SK-N-SH (cell line): ENCODE measurements at regions not wholly inside any gene's neighbourhood (a gene's known extent, or its start where the extent isn't known, plus 50 kb on each side); places are given as distances from the start of the nearest gene placed in this dataset.
A peak's percentile ranks its signal among the peaks of the same experiment; 100 is the strongest.

ENCODE experiments used
- CTCF ChIA-PET: fragments of 300-600, 350-600 bp; formaldehyde crosslinking; extraction: SDS; loops from one replicate; lab custom pipeline; 2021; lab: Yijun Ruan, JAX
- POLR2A ChIA-PET: fragments of 350-600 bp; sonication (Branson Sonifier 250); formaldehyde crosslinking; extraction: SDS; loops from one replicate; lab custom pipeline; 2020; ENCODE audit warnings: antibody characterized with exemption, inconsistent platforms; lab: Yijun Ruan, JAX
- DNase-seq: peaks from one replicate; pipeline ENCODE4 v3.0.0; 2012
- H2AFZ ChIP-seq: fragments of 200-600 bp; sonication (generic); 2 replicates; pipeline ENCODE4 v1.8.1; 2016; ENCODE audit warnings: antibody characterized with exemption, mild to moderate bottlenecking, low read depth
- H3F3A ChIP-seq: fragments of 200-600 bp; sonication (generic); replicated peaks from 2 replicates; pipeline ENCODE3; 2016; ENCODE audit warnings: antibody characterized with exemption, mild to moderate bottlenecking; ENCODE audit not compliant: insufficient read depth
- H3K27ac ChIP-seq, 2 experiments: fragments of 200-500 bp in 1 of 2; fragments of 200-600 bp in 1 of 2; sonication (Bioruptor generic) in 1 of 2; sonication (generic), shearing (Covaris generic) in 1 of 2; 2 replicates each; pipeline versions ENCODE4 v1.5.1 to v1.6.1; 2014 to 2016; ENCODE audit warnings: low read depth in 2 of 2, inconsistent platforms in 1 of 2, low read length in 1 of 2, mild to moderate bottlenecking in 1 of 2, mixed read lengths in 1 of 2
- H3K27me3 ChIP-seq: fragments of 200-600 bp; sonication (generic), shearing (Covaris generic); 2 replicates; pipeline ENCODE4 v1.6.1; 2016; ENCODE audit warnings: mixed run types; ENCODE audit not compliant: insufficient read depth
- H3K36me3 ChIP-seq, 2 experiments: fragments of 200-500 bp in 1 of 2; fragments of 200-600 bp in 1 of 2; sonication (Bioruptor generic) in 1 of 2; sonication (generic) in 1 of 2; replicated peaks in 1 of 2; 2 replicates each; pipeline versions ENCODE3 to v1.5.1; 2014 to 2016; ENCODE audit warnings: low read length in 1 of 2, mild to moderate bottlenecking in 1 of 2; ENCODE audit not compliant: insufficient read depth in 2 of 2, control insufficient read depth in 1 of 2
- H3K4me1 ChIP-seq, 2 experiments: fragments of 200-500 bp in 1 of 2; fragments of 200-600 bp in 1 of 2; sonication (Bioruptor generic) in 1 of 2; sonication (generic), shearing (Covaris generic) in 1 of 2; 2 replicates each; pipeline versions ENCODE4 v1.5.1 to v1.6.1; 2014 to 2016; ENCODE audit warnings: low read depth in 1 of 2, low read length in 1 of 2, mixed run types in 1 of 2; ENCODE audit not compliant: insufficient read depth in 2 of 2, control insufficient read depth in 1 of 2
- H3K4me2 ChIP-seq: fragments of 200-600 bp; sonication (generic), shearing (Covaris generic); 2 replicates; pipeline ENCODE4 v1.6.1; 2017; ENCODE audit warnings: mixed run types
- H3K4me3 ChIP-seq, 2 experiments: fragments of 200-500 bp in 1 of 2; fragments of 200-600 bp in 1 of 2; sonication (Bioruptor generic) in 1 of 2; sonication (generic), shearing (Covaris generic) in 1 of 2; 2 replicates each; pipeline versions ENCODE4 v1.5.1 to v1.8.1; 2014 to 2016; ENCODE audit warnings: low read depth in 2 of 2, inconsistent platforms in 1 of 2, low read length in 1 of 2, mild to moderate bottlenecking in 1 of 2, mixed read lengths in 1 of 2, moderate library complexity in 1 of 2
- H3K79me2 ChIP-seq: fragments of 200-600 bp; sonication (generic); 2 replicates; pipeline ENCODE4 v1.8.1; 2017; ENCODE audit warnings: mild to moderate bottlenecking; ENCODE audit not compliant: insufficient read depth
- H3K9ac ChIP-seq: fragments of 200-600 bp; sonication (generic); 2 replicates; pipeline ENCODE4 v1.6.1; 2017; ENCODE audit warnings: mixed run types
- H3K9me2 ChIP-seq: fragments of 200-600 bp; sonication (generic); 2 replicates; pipeline ENCODE4 v1.6.1; 2017; ENCODE audit warnings: mixed run types
- H3K9me3 ChIP-seq: fragments of 200-600 bp; sonication (generic); 2 replicates; pipeline ENCODE4 v1.6.1; 2017; ENCODE audit warnings: mixed run types, mild to moderate bottlenecking, moderate library complexity
- H4K20me1 ChIP-seq: fragments of 200-600 bp; sonication (generic); 2 replicates; pipeline ENCODE4 v1.6.1; 2017; ENCODE audit warnings: mild to moderate bottlenecking, mixed run types; ENCODE audit not compliant: insufficient read depth
- POLR2AphosphoS5 ChIP-seq: IDR thresholded peaks from 2 replicates; pipeline ENCODE4 v1.6.1; 2012; ENCODE audit warnings: low read depth, low read length
- RAD21 ChIP-seq: IDR thresholded peaks from 2 replicates; pipeline ENCODE4 v1.6.1; 2012; ENCODE audit warnings: mild to moderate bottlenecking, low read length
- RFX5 ChIP-seq: IDR thresholded peaks from 2 replicates; pipeline ENCODE4 v1.6.1; 2012; ENCODE audit warnings: mild to moderate bottlenecking, improper control_type of control experiment, low read length
- SMC3 ChIP-seq: IDR thresholded peaks from 2 replicates; pipeline ENCODE4 v1.6.1; 2012; ENCODE audit warnings: low read depth, low read length, improper control_type of control experiment
- WGBS: methylation state at CpG from one replicate; pipeline ENCODE4 v1.1.6; 2017; ENCODE audit warnings: low lambda C conversion rate; 5-methylcytosine and 5-hydroxymethylcytosine counted together
- TF ChIP-seq, protein P1 (sequence below): IDR thresholded peaks from 2 replicates; pipeline ENCODE4 v1.4.0; 2012; ENCODE audit warnings: low read depth, borderline replicate concordance
- TF ChIP-seq, protein P2 (sequence below): fragments of 200-600 bp; sonication (generic); IDR thresholded peaks from 2 replicates; pipeline ENCODE4 v1.6.1; 2017; ENCODE audit warnings: antibody characterized with exemption, mild to moderate bottlenecking, moderate library complexity

- 32% methylated on average over 31 of the region's 31 CpGs for WGBS
- no peak overlapping the region for H3K4me3 ChIP-seq
- H2AFZ ChIP-seq, result no peak overlapping the region
- H4K20me1 ChIP-seq, result no peaks in the 10 kb centered on the region
- no peak overlapping the region for H3K9ac ChIP-seq
- H3F3A ChIP-seq, result no peaks in the 10 kb centered on the region
- no peaks in the 10 kb centered on the region for H3K9me2 ChIP-seq
- ChIA-PET CTCF (interaction anchor here (1.8 to 2.6 kb wide), 2 partner anchors 216 to 218 kb away, joined by 7 to 12 read pairs; no protein-coding TSS in a partner anchor), POLR2A (no interaction called here)
- no peak overlapping the region for H3K4me2 ChIP-seq
- no peak overlapping the region for H3K27ac ChIP-seq
- no peak for TF ChIP-seq POLR2AphosphoS5
- peaks cover 12% of the 10 kb centered on the region; the same call in 1 of the 2 replicates for H3K27me3 ChIP-seq
- H3K79me2 ChIP-seq, result no peaks in the 10 kb centered on the region
- no peak for DNase-seq
- no peaks in the 10 kb centered on the region for H3K9me3 ChIP-seq
- H3K4me1 ChIP-seq, result no peaks in the 10 kb centered on the region
- H3K36me3 ChIP-seq, result no peaks in the 10 kb centered on the region
These were observed 173.5 kb upstream of the NDN start for GRCh38 chr15:23860290-23861245.

DNA sequence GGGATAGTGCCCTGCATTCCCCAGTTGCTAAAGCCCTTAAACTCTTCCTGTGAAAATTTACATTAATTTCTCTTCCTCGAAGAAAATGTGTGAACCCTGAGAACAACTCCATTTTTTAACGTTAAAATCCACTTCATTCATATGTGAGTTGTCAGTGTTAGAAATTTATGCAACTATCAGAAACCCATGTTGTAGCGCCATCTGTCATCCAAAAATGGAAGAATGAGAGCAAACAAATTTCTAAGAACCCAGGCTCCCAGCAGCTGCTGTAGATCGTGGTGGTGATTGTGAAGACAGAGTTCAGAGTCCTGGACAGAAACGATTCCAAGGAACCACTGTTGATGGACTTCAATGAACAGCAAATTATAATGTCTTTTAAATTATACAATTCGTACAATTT lies 179.7 kb upstream of the NDN start:
- no peaks in the 10 kb centered on the region for H3K9me3 ChIP-seq
- no peak overlapping the region for H3K4me2 ChIP-seq
- no peaks in the 10 kb centered on the region; a peak in 1 of 4 replicates for H3K4me1 ChIP-seq
- no peak overlapping the region for H2AFZ ChIP-seq
- DNase-seq, result peak; percentile 24
- no peaks in the 10 kb centered on the region for H3K27me3 ChIP-seq
- no peak overlapping the region for H3K9ac ChIP-seq
- H3K4me3 ChIP-seq, result no peak overlapping the region; a peak in 1 of 4 replicates
- TF ChIP-seq, protein P1, sequence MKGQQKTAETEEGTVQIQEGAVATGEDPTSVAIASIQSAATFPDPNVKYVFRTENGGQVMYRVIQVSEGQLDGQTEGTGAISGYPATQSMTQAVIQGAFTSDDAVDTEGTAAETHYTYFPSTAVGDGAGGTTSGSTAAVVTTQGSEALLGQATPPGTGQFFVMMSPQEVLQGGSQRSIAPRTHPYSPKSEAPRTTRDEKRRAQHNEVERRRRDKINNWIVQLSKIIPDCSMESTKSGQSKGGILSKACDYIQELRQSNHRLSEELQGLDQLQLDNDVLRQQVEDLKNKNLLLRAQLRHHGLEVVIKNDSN, result no peak
- no peak for TF ChIP-seq RFX5
- TF ChIP-seq, protein P2, sequence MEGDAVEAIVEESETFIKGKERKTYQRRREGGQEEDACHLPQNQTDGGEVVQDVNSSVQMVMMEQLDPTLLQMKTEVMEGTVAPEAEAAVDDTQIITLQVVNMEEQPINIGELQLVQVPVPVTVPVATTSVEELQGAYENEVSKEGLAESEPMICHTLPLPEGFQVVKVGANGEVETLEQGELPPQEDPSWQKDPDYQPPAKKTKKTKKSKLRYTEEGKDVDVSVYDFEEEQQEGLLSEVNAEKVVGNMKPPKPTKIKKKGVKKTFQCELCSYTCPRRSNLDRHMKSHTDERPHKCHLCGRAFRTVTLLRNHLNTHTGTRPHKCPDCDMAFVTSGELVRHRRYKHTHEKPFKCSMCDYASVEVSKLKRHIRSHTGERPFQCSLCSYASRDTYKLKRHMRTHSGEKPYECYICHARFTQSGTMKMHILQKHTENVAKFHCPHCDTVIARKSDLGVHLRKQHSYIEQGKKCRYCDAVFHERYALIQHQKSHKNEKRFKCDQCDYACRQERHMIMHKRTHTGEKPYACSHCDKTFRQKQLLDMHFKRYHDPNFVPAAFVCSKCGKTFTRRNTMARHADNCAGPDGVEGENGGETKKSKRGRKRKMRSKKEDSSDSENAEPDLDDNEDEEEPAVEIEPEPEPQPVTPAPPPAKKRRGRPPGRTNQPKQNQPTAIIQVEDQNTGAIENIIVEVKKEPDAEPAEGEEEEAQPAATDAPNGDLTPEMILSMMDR, result peak; percentile 57
- TF ChIP-seq SMC3, result peak; percentile 37; the same call in 1 of the 2 replicates
- peak; percentile 47 for TF ChIP-seq RAD21
- POLR2A ChIA-PET, result no interaction called here
- H3K79me2 ChIP-seq, result no peaks in the 10 kb centered on the region
- CTCF ChIA-PET, result interaction anchor here (0.9 to 2.6 kb wide), 7 partner anchors 11 to 225 kb away, joined by 3 to 10 read pairs (median 5); no protein-coding TSS in a partner anchor
- H3F3A ChIP-seq, result no peaks in the 10 kb centered on the region
- H4K20me1 ChIP-seq, result no peaks in the 10 kb centered on the region
- H3K9me2 ChIP-seq, result no peaks in the 10 kb centered on the region
- 1% methylated on average over 6 of the region's 6 CpGs for WGBS
- H3K27ac ChIP-seq, result no peak overlapping the region
- no peaks in the 10 kb centered on the region for H3K36me3 ChIP-seq
